ENCODE measurements at regions not wholly inside any gene's neighbourhood (a gene's known extent, or its start where the extent isn't known, plus 50 kb on each side); places are given as distances from the start of the nearest gene placed in this dataset.

DNA sequence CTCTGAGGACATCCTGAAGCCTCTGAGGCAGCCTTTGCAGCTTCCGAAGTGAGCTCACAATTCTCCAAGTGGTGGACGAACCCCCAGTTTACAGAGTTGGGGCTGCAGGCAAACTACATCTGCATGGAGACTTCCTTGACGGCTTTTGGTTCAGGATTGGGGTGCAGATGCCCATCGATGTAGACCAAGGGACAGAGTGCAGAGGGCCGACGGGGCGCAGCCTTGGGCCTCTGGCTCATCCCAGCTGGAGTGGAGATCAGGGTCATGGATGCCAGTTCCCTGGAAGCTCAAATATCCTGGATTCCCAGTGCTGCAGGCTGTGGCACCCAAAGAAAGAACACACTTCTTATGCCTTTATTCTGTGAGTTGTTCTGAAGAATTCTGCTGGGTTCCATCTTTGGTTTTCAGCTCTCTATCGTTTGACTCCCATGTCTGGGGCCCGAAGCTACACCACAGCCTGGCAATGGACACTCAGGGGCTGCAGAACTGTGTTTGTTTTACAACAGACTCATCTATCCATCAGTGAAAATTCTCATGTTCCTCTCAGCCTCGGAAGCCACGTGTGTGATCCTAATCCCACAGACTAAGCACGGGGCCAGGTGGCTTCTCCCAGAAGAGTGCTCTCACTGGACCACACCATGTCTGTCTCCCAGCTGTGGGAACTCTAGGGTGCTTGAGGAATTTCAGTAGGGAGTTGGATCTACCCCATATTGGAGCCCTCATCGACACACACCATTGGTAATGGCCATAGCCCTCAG is 414.1 kb upstream of the MYT1L start:
- DNase-seq (ENCODE audit: low read depth, low spot score), result no peak

DNA sequence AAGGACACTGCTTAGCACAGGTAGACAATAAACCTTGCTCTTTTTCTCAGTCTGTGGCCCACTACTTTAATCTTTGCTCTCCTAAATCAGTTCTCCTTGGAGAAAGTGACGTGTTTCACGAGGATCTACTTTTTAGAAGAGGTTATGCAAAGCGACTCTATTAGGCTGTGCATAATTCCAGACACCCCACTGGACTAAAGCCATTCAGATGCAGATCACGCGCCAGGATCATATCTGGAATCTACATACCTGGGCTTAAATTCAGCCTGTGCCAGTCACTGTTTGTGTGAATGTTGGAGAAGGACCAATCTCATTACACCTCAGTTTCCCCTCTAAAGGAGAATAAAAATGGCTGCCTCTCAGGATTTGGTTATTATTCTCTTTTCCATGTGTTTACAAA is 413.0 kb upstream of the MYT1L start:
- DNase-seq (ENCODE audit: low read depth, low spot score), result no peak

DNA sequence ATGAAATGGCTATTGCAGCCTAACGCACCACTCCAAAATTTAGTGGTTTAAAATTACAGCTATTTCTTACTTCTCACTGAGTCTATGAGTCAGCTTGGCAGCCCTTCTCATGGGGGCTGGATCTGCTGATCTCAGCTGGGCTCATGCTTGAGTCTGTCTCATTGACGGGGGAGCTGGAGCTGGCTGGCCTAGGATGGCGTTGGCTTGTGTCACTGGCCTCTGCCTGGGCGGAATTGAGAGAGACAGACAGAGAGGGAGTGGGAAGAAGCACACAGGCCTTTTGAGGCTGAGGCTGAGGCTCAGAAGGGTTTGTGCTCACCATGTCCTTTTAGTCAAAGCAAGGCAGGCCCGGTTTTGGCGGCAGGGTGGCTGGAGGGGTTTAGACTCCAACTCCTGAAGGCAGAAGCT is 412.1 kb upstream of the MYT1L start:
- DNase-seq (ENCODE audit: low read depth, low spot score), result no peak

DNA sequence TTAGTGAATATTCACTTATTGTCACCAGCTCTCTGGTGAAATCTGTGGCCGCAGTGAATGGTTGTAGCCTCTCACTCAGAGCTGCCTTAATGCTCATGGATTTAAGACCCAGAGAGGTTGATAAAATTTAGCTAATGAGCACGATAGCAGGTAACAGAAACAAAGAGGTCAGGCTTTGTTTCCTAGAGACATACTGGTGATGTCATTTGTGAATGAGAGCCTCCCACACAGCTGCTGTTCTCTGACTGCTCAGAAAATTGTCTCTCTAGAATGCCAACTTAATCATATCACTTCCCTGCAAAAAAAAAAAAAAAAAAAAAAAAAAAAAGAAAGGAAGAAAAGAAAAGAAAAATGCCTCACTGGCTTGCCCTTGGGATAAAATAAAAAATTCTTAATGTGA is 411.7 kb upstream of the MYT1L start:
- no peak for DNase-seq (ENCODE audit: low read depth, low spot score)

DNA sequence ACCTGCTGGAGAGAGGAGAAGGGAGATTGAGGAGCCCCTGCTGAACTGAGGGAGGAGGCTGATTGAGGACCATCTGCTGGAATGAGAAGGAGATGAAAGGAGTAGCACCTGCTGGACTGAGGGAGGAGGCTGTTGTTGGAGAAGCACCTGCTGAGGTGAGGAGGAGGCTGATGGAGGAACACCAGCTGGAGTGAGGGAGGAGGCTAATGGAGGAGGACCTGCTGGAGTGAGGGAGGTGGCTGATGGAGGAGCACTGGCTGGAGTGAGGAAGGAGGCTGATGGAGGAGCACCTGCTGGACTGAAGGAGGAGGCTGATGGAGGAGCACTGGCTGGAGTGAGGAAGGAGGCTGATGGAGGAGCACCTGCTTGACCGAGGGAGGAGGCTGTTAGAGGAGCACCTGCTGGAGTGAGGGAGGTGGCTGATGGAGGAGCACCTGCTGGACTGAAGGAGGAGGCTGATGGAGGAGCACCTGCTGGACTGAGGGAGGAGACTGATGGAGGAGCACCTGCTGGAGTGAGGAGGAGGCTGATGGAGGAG is 409.2 kb upstream of the MYT1L start:
- no peak for DNase-seq (ENCODE audit: low read depth, low spot score)

DNA sequence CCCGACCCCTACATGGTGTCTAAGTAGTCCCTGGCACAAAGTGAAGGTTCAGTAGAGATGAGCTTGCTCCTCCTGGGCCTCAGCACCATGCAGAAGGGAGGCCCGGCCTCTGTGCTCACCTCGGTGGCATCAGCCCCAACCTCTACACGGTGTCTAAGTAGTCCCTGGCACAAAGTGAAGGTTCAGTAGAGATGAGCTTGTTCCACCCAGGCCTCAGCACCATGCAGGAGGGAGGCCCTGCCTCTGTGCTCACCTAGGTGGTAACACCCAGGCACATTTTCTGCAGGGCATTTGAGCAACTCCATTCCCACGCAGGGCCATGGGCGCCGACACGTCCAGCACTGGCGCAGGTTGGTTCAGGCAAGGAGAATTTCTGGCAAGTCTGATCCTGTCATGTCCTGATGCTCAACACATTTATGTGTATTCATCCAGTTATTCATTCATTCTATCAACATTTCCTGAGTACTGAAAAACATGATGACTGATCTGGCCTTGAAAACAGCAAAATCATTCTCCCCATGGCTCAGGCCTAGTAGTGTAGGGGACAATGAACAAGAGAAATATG is 408.2 kb upstream of the MYT1L start:
- DNase-seq (ENCODE audit: low read depth, low spot score), result no peak

DNA sequence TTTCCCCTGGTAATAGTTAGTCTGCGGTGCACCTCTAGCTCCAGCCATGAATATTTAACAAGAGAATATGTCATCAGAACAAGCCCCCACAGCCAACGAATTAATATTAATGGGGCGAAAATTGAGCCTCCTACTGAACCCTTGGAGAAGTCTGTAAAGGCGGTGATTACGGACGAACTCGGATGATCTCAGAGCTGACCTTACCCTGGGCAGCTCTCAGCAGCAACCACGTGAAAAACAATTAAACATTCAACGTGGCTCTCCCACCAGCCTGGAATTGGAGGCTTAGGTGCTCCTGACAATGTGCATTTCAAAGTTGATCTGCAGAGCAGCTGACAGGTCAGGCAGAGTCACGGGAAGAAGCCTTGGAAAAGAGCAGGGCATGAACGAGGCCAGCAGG is 407.6 kb upstream of the MYT1L start:
- DNase-seq (ENCODE audit: low read depth, low spot score), result no peak

DNA sequence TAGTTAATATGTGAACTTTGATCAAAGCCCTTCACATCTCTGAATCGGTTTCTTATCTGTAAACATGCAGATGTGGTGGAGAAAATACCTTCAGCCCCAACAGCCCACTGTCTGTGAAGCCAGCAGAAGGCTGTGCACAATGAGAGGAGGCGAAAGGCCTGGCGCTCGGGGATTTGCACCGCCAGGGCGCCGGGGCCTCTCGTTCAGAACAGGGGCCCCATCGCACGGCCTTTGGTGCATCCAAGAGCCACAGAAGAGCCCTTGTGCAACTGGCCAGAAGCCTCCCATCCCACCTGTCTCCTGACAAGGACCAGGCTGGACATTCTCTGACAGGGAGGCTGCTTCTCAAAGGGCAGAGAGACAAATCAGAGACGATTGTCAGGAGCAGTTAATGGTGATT is 407.2 kb upstream of the MYT1L start:
- no peak for DNase-seq (ENCODE audit: low read depth, low spot score)

DNA sequence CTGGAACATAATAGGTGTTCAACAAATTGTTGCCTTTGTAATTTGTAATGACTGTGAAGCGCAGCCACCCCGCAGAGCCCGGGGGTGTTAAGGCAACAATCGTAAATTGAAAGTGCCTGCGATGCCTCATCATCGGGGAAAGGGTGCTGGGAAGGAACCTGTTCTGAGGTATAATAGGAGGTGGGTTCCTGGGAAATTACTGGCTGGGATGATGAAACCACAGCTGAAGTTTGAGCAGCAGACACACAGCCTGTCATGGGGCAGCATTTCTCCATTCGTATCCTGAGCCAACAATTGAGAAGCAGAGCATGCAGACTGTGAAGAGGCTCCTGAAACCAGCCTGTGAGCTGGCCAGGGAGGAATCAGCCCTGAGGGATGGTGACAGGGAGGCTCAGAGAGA is 404.0 kb upstream of the MYT1L start:
- DNase-seq (ENCODE audit: low read depth, low spot score), result no peak

DNA sequence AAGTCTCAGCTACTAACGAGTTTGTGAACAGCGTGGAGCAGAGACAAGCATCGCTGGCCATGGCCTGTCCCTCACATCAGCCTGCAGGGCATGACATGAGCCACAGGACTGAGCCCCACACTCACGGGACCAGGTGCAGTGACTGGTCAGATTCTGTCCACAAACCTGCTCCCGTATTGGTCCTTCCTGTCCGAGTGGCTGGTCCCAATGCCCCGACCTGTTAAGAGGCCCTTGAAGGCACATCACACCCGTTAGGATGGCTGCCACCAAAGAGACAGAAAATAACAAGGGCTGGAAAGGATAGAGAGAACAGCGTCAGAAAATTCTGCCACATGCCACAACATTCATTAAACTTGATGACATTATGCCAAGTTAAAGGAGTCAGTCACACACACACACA is 403.2 kb upstream of the MYT1L start:
- DNase-seq (ENCODE audit: low read depth, low spot score), result no peak

DNA sequence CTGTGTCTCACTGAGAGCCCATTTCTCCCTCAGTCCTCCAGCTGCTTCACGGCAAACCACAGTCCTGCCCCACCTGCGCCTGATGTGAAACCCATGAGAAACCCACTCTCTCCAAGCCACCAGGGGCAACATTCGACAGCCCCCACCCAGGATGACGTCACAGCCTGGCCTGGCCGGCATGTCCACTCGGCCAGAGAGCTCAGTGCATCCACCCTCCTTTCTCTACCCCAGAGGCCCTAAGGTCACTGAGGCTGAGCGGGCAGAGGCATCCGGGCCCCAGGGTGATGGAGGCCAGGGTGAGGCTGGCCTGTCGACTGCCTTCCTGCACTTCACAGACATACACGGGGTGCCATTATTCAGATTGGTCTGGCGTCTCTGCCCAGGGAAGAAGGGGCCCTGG is 402.7 kb upstream of the MYT1L start:
- no peak for DNase-seq (ENCODE audit: low read depth, low spot score)

DNA sequence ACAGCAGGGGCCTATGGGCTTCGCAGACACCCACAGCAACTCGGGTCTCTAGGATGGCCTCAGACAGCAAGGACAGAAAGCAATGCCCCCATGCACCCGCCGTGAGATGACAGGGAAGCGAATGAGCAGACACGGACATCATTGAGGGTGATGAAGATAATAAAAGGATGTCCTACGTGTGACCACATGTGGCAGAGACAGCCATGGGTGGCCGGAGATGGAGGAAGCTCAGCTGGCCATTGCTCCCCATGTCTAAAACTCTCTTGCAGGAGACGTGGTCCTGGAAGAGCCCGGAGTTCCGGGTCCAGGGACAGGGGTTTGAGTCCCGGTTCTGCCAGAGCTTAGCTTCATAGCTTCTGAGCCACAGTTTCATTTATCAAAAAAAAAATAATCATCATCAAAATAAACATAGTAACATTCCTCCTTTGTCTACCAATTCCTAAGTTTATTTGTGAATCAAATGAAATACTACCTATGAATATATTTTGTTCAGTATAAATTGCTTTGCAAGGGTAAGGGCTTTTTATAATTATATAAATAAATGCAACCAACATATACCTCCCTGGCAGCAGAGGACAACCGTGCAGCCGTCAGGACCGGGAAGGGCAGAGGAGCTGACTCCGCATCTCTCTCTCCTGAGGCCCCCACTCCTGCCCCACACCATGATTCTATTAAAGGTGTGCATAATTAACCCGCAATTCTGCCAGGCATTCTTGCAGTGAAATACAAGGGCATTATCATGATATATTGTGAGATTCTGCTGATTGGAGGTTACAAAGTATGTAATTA is 401.4 kb upstream of the MYT1L start:
- no peak for DNase-seq (ENCODE audit: low read depth, low spot score)

DNA sequence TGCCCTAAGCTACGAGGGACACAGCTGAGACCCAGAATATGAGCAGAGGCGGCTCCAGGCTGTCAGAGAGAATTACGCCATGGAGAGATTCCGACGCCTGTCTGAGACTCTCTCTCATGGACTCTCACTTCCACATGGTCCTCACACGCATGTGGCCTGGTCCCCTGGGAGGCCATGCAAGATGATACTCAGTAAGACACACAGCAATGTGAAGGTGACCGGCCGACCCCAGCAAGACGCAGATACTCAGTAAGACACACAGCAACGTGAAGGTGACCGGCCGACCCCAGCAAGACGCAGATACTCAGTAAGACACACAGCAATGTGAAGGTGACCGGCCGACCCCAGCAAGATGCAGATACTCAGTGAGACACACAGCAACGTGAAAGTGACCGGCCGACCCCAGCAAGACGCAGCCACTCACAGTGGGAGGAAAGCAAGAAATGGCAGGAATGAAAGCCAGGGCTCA is 400.8 kb upstream of the MYT1L start:
- no peak for DNase-seq (ENCODE audit: low read depth, low spot score)

DNA sequence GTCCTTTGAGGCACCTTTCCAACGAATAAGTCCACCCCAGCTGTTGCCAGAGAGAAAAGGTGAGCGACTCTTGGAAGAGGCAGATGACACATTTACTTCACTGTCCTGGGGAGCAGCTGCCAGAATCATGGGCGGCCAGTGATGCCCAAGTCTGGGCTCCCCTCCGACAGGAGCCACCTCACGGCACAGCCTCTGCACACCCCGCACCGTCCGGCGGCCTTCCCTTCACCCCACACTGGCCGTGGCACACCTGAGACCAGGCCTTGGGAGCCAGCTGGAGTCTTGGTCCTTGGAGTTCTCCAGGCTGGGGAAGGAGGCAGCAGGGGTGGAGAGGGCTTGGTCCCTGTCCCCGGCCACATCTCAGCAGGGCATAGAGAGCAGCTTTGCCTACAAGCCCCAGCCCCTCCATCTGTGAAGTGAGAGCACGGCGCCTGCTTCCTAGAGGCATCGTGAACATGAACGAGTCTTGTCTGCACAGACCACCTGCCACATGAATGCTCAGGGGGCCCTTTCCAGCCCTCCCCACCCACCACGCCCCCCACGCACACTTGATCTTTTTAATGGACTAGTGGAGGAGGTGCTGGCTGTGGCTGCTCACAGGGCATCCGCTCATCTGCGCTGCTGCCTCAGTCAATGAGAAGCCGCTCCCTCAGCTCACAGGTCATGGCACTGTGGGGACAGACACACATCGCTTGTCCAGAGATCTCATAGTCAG is 400.2 kb upstream of the MYT1L start:
- DNase-seq (ENCODE audit: low read depth, low spot score), result no peak

DNA sequence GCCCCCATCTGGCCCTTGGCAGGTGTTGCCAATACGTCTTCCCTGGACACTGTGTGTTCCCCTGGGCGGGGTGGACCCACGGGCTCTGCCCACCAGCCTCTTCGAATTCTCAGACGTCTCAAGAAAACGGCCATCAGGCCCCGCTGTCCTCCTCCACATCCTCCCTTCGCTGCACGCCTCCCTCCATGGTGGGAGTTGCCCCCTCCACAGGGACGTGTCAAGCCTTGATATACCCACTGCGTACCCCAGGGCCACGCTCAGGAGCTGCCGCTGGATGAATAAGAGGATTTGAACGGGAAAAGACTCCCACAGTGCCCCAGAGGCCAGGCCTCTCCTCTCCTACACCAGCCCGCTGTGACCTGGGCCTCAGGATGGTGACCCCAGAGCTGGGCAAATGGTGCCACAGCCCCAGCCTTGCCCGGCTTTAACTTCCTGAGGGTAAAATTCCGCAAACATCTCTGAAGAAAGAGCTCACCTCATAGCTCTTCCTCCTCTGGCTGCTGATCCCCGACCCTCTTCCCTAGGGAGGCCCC is 399.3 kb upstream of the MYT1L start:
- DNase-seq (ENCODE audit: low read depth, low spot score), result no peak

DNA sequence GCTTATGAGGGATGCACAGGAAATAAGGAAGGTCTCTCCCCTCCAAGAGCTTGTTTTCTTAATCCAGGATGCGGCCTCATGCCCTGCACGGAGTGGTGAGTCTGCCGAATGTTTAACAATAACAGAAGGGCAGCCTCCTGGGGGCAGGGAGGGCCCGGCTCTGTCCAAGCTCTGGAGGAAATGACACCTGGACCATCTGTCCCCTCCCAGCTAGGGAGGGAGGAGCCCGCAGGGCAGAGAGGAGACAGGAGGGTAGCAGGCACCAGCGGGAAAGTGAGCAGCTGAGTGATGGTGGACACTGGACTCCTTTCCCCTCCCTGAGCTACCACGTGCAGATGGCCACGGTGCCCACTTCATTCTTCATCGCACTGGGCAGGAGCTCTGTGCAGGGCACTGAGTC is 398.2 kb upstream of the MYT1L start:
- no peak for DNase-seq (ENCODE audit: low read depth, low spot score)

DNA sequence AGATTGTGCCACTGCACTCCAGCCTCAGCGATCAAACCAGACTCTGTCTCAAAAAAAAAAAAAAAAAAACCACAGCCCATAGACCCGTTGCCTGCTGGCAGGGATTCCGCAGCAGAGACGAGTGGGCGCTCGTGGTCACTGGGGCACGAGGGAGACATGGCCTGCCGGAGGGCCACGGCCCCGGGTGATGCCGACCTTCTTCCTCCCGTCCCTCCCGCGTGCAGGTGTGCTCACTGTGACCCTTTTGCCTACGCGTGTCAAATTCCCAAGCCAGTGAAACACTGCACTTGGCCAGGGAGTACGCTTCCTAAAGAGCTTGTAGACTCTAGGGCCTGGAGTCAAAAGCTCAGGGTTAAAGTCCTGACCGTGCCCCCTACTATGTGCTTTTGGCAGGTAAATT is 397.6 kb upstream of the MYT1L start:
- no peak for DNase-seq (ENCODE audit: low read depth, low spot score)

DNA sequence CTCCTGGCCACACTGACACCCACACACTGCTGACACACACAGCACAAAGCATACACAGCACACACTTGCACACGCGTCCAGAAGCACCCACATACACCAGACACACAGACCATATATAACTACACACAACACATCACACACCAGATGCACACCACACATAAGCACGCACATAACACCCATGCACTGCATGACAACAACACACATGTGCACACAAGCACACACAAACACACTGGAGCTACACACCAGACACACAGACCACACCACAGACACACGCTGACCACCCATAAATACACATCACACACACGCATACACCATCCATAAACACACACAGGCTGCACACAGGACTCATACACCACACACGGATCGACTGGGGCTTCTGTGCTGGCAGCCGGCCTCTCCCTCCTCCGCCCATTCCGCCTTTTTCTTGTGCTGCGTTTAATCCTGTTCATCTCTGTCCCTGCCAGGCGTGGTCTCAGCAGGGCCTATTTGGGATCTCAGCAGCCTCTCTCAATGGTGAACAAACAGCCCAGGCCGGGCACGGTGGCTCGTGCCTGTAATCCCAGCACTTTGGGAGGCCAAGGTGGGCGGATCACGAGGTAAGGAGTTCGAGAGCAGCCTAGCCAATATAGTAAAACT is 396.9 kb upstream of the MYT1L start:
- DNase-seq (ENCODE audit: low read depth, low spot score), result no peak

DNA sequence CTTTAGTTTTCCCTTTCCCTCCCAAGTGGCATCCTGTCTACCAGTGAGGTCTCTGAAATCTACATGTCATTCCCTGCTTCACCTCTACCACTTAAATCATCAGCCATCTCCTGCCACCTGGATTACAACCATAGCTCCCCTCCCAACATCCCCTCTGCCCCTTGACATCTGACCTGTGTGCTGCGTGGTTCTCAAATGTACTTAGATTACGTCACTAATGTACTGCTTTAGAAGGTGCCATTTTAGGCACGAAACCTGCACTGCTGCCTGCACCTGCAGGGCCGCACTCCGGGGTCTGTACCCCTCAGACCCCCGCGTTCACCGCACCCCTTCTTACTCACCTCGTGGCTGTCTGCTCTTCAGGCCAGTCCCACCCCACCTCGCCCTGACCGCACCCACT is 395.1 kb upstream of the MYT1L start:
- DNase-seq (ENCODE audit: low read depth, low spot score), result no peak

DNA sequence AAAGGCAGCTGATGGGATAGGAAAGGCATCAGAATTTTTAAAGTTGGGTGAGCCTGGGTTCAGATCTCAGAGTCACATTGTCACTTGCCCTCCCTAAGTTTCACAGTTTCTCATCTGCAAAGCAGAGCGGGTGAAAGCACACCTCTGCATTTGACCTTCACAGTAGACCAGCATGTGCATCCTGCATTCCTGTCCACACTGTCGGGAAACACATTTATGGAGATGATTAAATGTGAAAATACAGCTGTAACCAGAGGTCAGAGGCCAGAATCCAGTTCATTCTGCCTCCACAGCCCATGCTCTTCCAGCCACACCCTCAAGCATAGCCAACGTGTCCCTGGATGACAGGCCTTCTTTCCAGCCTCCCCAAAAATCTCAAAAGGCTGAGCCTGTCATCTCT is 392.0 kb upstream of the MYT1L start:
- no peak for DNase-seq (ENCODE audit: low read depth, low spot score)

DNA sequence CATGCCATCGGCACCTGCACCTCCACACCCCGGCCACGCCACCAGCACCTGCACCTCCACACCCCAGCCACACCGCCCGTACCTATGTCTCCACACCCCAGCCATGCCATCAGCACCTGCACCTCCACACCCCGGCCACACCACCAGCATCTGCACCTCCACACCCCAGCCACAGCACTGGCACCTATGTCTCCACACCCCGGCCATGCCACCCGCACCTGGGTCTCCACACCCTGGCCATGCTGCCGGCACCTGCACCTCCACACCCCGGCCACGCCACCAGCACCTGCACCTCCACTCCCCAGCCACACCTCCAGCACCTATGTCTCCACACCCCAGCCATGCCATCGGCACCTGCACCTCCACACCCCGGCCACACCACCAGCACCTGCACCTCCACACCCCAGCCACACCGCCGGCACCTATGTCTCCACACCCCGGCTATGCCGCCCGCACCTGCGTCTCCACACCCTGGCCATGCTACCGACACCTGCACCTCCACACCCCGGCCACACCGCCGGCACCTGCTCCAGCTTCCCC is 390.3 kb upstream of the MYT1L start:
- DNase-seq (ENCODE audit: low read depth, low spot score), result no peak

Measured in activated naive CD8-positive, alpha-beta T cell treated with anti-CD3 and anti-CD28 coated beads, Interleukin-2, amount 50 U/mL, for 16 hours (primary cell).